ENCODE measurements at regions not wholly inside any gene's neighbourhood (a gene's known extent, or its start where the extent isn't known, plus 50 kb on each side); places are given as distances from the start of the nearest gene placed in this dataset.

DNA sequence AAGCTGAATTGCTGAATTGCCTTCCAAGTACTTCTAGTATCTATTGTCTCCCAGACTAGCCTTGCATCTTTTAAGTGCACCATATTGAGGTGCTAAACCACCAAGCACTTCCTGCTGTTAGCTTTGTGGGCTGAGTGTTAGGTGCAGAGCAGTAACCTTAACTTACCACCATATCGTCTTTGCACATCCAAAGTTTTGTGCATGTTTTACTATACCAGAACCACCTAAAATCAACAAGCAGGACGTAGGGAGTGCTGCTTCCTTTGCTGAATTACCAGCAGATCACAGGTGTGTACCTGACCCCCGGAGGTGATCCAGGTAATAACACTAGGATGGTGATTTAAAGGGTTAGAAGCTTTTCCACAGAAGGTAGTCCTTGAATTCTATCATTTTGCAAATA is 359.9 kb upstream of the HNRNPA3 start:
- no TSS peak for BruUV-seq (replicated peaks)
- intact Hi-C loops (cut with micrococcal nuclease; ENCODE audit: unreplicated experiment), result no loop called here
- Mint-ChIP-seq H3K9me3 (ENCODE audit: low read depth, unreplicated experiment) (no peaks in the 10 kb centered on the region), H3K4me1 (ENCODE audit: low read depth, unreplicated experiment) (peaks cover 6% of the 10 kb centered on the region), H3K27ac (ENCODE audit: unreplicated experiment) (no peak overlapping the region), H3K36me3 (ENCODE audit: insufficient read depth, unreplicated experiment) (no peaks in the 10 kb centered on the region), H3K27me3 (ENCODE audit: unreplicated experiment) (peaks cover 24% of the 10 kb centered on the region), H3K4me3 (ENCODE audit: low read depth, unreplicated experiment) (no peak overlapping the region)
- TF ChIP-seq CTCF (IDR thresholded peaks at IDR 0.05; ENCODE audit: unreplicated experiment), result no peak
- no peak for DNase-seq
- CTCF ChIA-PET, result no interaction called here

GRCh38 chr2:176854062-176854461 is 358.5 kb upstream of the HNRNPA3 start:
- Mint-ChIP-seq H3K4me1 (ENCODE audit: low read depth, unreplicated experiment) (peaks cover 6% of the 10 kb centered on the region), H3K27ac (ENCODE audit: unreplicated experiment) (no peak overlapping the region), H3K9me3 (ENCODE audit: low read depth, unreplicated experiment) (no peaks in the 10 kb centered on the region), H3K27me3 (ENCODE audit: unreplicated experiment) (peaks cover 24% of the 10 kb centered on the region), H3K4me3 (ENCODE audit: low read depth, unreplicated experiment) (no peak overlapping the region), H3K36me3 (ENCODE audit: insufficient read depth, unreplicated experiment) (no peaks in the 10 kb centered on the region)
- intact Hi-C loops (cut with micrococcal nuclease; ENCODE audit: unreplicated experiment), result no loop called here
- DNase-seq, result no peak
- CTCF ChIA-PET, result interaction anchor here (0.7 kb wide), 1 partner anchor 852 kb away, joined by 3 read pairs; the partner anchor contains the start of gene LNPK
- BruUV-seq (replicated peaks), result no TSS peak
- no peak for TF ChIP-seq CTCF (IDR thresholded peaks at IDR 0.05; ENCODE audit: unreplicated experiment)

- no peaks in the 10 kb centered on the region for H3K9me3 Mint-ChIP-seq (ENCODE audit: low read depth, unreplicated experiment)
- peaks cover 19% of the 10 kb centered on the region for H3K27me3 Mint-ChIP-seq (ENCODE audit: unreplicated experiment)
- CTCF ChIA-PET, result no interaction called here
- intact Hi-C loops (cut with micrococcal nuclease; ENCODE audit: unreplicated experiment), result no loop called here
- no peak for TF ChIP-seq CTCF (IDR thresholded peaks at IDR 0.05; ENCODE audit: unreplicated experiment)
- H3K36me3 Mint-ChIP-seq (ENCODE audit: insufficient read depth, unreplicated experiment), result no peaks in the 10 kb centered on the region
- peaks cover 6% of the 10 kb centered on the region for H3K4me1 Mint-ChIP-seq (ENCODE audit: low read depth, unreplicated experiment)
- DNase-seq, result no peak
- H3K4me3 Mint-ChIP-seq (ENCODE audit: low read depth, unreplicated experiment), result no peak overlapping the region
- H3K27ac Mint-ChIP-seq (ENCODE audit: unreplicated experiment), result no peak overlapping the region
- BruUV-seq (replicated peaks), result no TSS peak
Observed at GRCh38 chr2:176854878-176855277, 357.7 kb upstream of the HNRNPA3 start.

DNA sequence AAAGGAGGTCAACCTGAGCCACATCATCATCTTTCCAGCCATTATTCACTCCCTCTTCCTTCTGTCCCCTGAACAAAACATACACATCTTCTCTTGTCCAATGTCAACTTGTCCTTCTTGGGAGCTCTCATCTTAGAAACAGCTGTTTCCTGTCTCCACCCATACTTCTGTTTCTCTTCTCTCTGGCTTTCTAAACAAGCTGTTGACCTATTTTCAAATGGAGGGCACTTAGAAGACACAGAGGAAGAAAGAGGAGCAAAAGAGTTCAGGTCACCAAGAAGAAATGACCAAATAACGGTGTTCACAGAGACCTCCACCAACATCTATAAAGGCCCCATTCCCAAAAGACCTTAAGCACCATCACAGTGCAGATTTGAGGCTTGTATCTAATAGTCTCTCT is 355.9 kb upstream of the HNRNPA3 start:
- Mint-ChIP-seq H3K27me3 (ENCODE audit: unreplicated experiment) (peaks cover 30% of the 10 kb centered on the region), H3K27ac (ENCODE audit: unreplicated experiment) (no peak overlapping the region), H3K4me3 (ENCODE audit: low read depth, unreplicated experiment) (no peak overlapping the region), H3K9me3 (ENCODE audit: low read depth, unreplicated experiment) (no peaks in the 10 kb centered on the region), H3K4me1 (ENCODE audit: low read depth, unreplicated experiment) (peaks cover 6% of the 10 kb centered on the region), H3K36me3 (ENCODE audit: insufficient read depth, unreplicated experiment) (no peaks in the 10 kb centered on the region)
- intact Hi-C loops (cut with micrococcal nuclease; ENCODE audit: unreplicated experiment), result no loop called here
- no TSS peak for BruUV-seq (replicated peaks)
- CTCF ChIA-PET, result no interaction called here
- no peak for TF ChIP-seq CTCF (IDR thresholded peaks at IDR 0.05; ENCODE audit: unreplicated experiment)
- no peak for DNase-seq

- Mint-ChIP-seq H3K36me3 (ENCODE audit: insufficient read depth, unreplicated experiment) (no peaks in the 10 kb centered on the region), H3K27me3 (ENCODE audit: unreplicated experiment) (peaks cover 35% of the 10 kb centered on the region), H3K27ac (ENCODE audit: unreplicated experiment) (no peak overlapping the region), H3K4me1 (ENCODE audit: low read depth, unreplicated experiment) (no peaks in the 10 kb centered on the region), H3K4me3 (ENCODE audit: low read depth, unreplicated experiment) (no peak overlapping the region), H3K9me3 (ENCODE audit: low read depth, unreplicated experiment) (no peaks in the 10 kb centered on the region)
- no TSS peak for BruUV-seq (replicated peaks)
- no peak for TF ChIP-seq CTCF (IDR thresholded peaks at IDR 0.05; ENCODE audit: unreplicated experiment)
- CTCF ChIA-PET, result no interaction called here
- DNase-seq, result no peak
- intact Hi-C loops (cut with micrococcal nuclease; ENCODE audit: unreplicated experiment), result no loop called here
Observed at GRCh38 chr2:176865336-176865735, 347.3 kb upstream of the HNRNPA3 start.

Data from Calu3 (cell line).